IPS-18a (cell line): ENCODE measurements at regions not wholly inside any gene's neighbourhood (a gene's known extent, or its start where the extent isn't known, plus 50 kb on each side); places are given as distances from the start of the nearest gene placed in this dataset.

Experiments used
- H3K27ac ChIP-seq: one replicate; pipeline ENCODE4 v1.5.1; 2013; ENCODE audit warnings: low read length
- H3K27me3 ChIP-seq: one replicate; pipeline ENCODE4 v1.6.1; 2013; ENCODE audit warnings: mild to moderate bottlenecking, low read length; ENCODE audit not compliant: control insufficient read depth, insufficient read depth
- H3K36me3 ChIP-seq: one replicate; pipeline ENCODE4 v1.6.1; 2013; ENCODE audit warnings: low read depth, low read length; ENCODE audit not compliant: control insufficient read depth
- H3K4me1 ChIP-seq: one replicate; pipeline ENCODE4 v1.6.1; 2013; ENCODE audit warnings: low read depth, low read length; ENCODE audit not compliant: control insufficient read depth
- H3K4me3 ChIP-seq: one replicate; pipeline ENCODE4 v1.5.1; 2013; ENCODE audit warnings: low read length
- H3K9ac ChIP-seq: one replicate; pipeline ENCODE4 v1.6.1; 2013; ENCODE audit warnings: mild to moderate bottlenecking, low read length, moderate library complexity
- H3K9me3 ChIP-seq: one replicate; pipeline ENCODE4 v1.6.1; 2013; ENCODE audit warnings: low read depth, low read length; ENCODE audit not compliant: control insufficient read depth

GRCh38 chr2:155099784-155100183 lies 401.3 kb downstream of the KCNJ3 start:
- Histone ChIP-seq H3K9me3 (peaks cover 3% of the 10 kb centered on the region), H3K27ac (no peak overlapping the region), H3K4me1 (no peaks in the 10 kb centered on the region), H3K4me3 (no peak overlapping the region), H3K9ac (no peak overlapping the region), H3K36me3 (no peaks in the 10 kb centered on the region), H3K27me3 (no peaks in the 10 kb centered on the region)

GRCh38 chr2:155095613-155096012 lies 397.1 kb downstream of the KCNJ3 start:
- Histone ChIP-seq H3K4me1 (no peaks in the 10 kb centered on the region), H3K9ac (no peak overlapping the region), H3K4me3 (no peak overlapping the region), H3K36me3 (no peaks in the 10 kb centered on the region), H3K27me3 (no peaks in the 10 kb centered on the region), H3K9me3 (no peaks in the 10 kb centered on the region), H3K27ac (no peak overlapping the region)

- Histone ChIP-seq H3K27ac (no peak overlapping the region), H3K27me3 (no peaks in the 10 kb centered on the region), H3K9me3 (no peaks in the 10 kb centered on the region), H3K4me1 (no peaks in the 10 kb centered on the region), H3K36me3 (no peaks in the 10 kb centered on the region), H3K9ac (no peak overlapping the region), H3K4me3 (no peak overlapping the region)
Measured at GRCh38 chr2:155080373-155080772, 381.9 kb downstream of the KCNJ3 start.

- H3K9ac ChIP-seq: no peak overlapping the region
- no peaks in the 10 kb centered on the region for H3K36me3 ChIP-seq
- H3K27ac ChIP-seq: no peak overlapping the region
- no peaks in the 10 kb centered on the region for H3K9me3 ChIP-seq
- no peaks in the 10 kb centered on the region for H3K27me3 ChIP-seq
- H3K4me3 ChIP-seq: no peak overlapping the region
- H3K4me1 ChIP-seq: no peaks in the 10 kb centered on the region
Measured at GRCh38 chr2:155070489-155070888, 372.0 kb downstream of the KCNJ3 start.

- Histone ChIP-seq H3K27ac (no peak overlapping the region), H3K4me1 (no peaks in the 10 kb centered on the region), H3K9ac (no peak overlapping the region), H3K27me3 (no peaks in the 10 kb centered on the region), H3K4me3 (no peak overlapping the region), H3K36me3 (no peaks in the 10 kb centered on the region), H3K9me3 (no peaks in the 10 kb centered on the region)
Measured at GRCh38 chr2:155062922-155063258, 364.4 kb downstream of the KCNJ3 start.

GRCh38 chr2:155062250-155062921 lies 363.9 kb downstream of the KCNJ3 start:
- no peak overlapping the region for H3K27ac ChIP-seq
- H3K4me3 ChIP-seq: no peak overlapping the region
- no peaks in the 10 kb centered on the region for H3K27me3 ChIP-seq
- no peaks in the 10 kb centered on the region for H3K36me3 ChIP-seq
- no peaks in the 10 kb centered on the region for H3K9me3 ChIP-seq
- no peaks in the 10 kb centered on the region for H3K4me1 ChIP-seq
- H3K9ac ChIP-seq: no peak overlapping the region

GRCh38 chr2:155060896-155061295 lies 362.4 kb downstream of the KCNJ3 start:
- Histone ChIP-seq H3K36me3 (no peaks in the 10 kb centered on the region), H3K9me3 (no peaks in the 10 kb centered on the region)

GRCh38 chr2:155054712-155055111 lies 356.2 kb downstream of the KCNJ3 start:
- Histone ChIP-seq H3K27ac (no peak overlapping the region), H3K9me3 (no peaks in the 10 kb centered on the region), H3K4me3 (no peak overlapping the region), H3K27me3 (no peaks in the 10 kb centered on the region), H3K9ac (no peak overlapping the region), H3K36me3 (no peaks in the 10 kb centered on the region), H3K4me1 (no peaks in the 10 kb centered on the region)

More at GRCh38 chr2:155060896-155061295, 362.4 kb downstream of the KCNJ3 start:
- H3K4me1 ChIP-seq: no peaks in the 10 kb centered on the region
- no peak overlapping the region for H3K9ac ChIP-seq
- no peak overlapping the region for H3K4me3 ChIP-seq
- H3K27ac ChIP-seq: no peak overlapping the region
- no peaks in the 10 kb centered on the region for H3K27me3 ChIP-seq

- no peaks in the 10 kb centered on the region for H3K36me3 ChIP-seq
- no peak overlapping the region for H3K4me3 ChIP-seq
- no peaks in the 10 kb centered on the region for H3K4me1 ChIP-seq
- H3K27ac ChIP-seq: no peak overlapping the region
- no peak overlapping the region for H3K9ac ChIP-seq
- peaks cover 3% of the 10 kb centered on the region for H3K9me3 ChIP-seq
- no peaks in the 10 kb centered on the region for H3K27me3 ChIP-seq
Measured at GRCh38 chr2:155043097-155043496, 344.6 kb downstream of the KCNJ3 start.

GRCh38 chr2:155035308-155035707 lies 336.8 kb downstream of the KCNJ3 start:
- Histone ChIP-seq H3K27me3 (no peaks in the 10 kb centered on the region), H3K9me3 (no peaks in the 10 kb centered on the region), H3K36me3 (no peaks in the 10 kb centered on the region), H3K4me3 (no peak overlapping the region), H3K4me1 (no peaks in the 10 kb centered on the region), H3K27ac (no peak overlapping the region), H3K9ac (no peak overlapping the region)

GRCh38 chr2:155033652-155034051 lies 335.2 kb downstream of the KCNJ3 start:
- no peak overlapping the region for H3K4me3 ChIP-seq
- no peak overlapping the region for H3K9ac ChIP-seq
- H3K4me1 ChIP-seq: no peaks in the 10 kb centered on the region
- H3K36me3 ChIP-seq: no peaks in the 10 kb centered on the region
- no peaks in the 10 kb centered on the region for H3K27me3 ChIP-seq
- no peaks in the 10 kb centered on the region for H3K9me3 ChIP-seq
- no peak overlapping the region for H3K27ac ChIP-seq

GRCh38 chr2:155030296-155030695 lies 331.8 kb downstream of the KCNJ3 start:
- H3K9ac ChIP-seq: no peak overlapping the region
- no peaks in the 10 kb centered on the region for H3K36me3 ChIP-seq
- H3K4me1 ChIP-seq: no peaks in the 10 kb centered on the region
- H3K27me3 ChIP-seq: no peaks in the 10 kb centered on the region
- no peak overlapping the region for H3K27ac ChIP-seq
- H3K4me3 ChIP-seq: no peak overlapping the region
- no peaks in the 10 kb centered on the region for H3K9me3 ChIP-seq
